AG20443 (cell line): ENCODE measurements at regions not wholly inside any gene's neighbourhood (a gene's known extent, or its start where the extent isn't known, plus 50 kb on each side); places are given as distances from the start of the nearest gene placed in this dataset.
"Not testable (repeated sequence)": the region's sequence is repeated elsewhere in the genome, so short reads cannot be mapped to it uniquely, and the experiment has no call there.

Experiments
- DNase-seq: peaks from one replicate; pipeline ENCODE4 v3.0.0; 2012; ENCODE audit warnings: low spot score, mixed read lengths

DNA sequence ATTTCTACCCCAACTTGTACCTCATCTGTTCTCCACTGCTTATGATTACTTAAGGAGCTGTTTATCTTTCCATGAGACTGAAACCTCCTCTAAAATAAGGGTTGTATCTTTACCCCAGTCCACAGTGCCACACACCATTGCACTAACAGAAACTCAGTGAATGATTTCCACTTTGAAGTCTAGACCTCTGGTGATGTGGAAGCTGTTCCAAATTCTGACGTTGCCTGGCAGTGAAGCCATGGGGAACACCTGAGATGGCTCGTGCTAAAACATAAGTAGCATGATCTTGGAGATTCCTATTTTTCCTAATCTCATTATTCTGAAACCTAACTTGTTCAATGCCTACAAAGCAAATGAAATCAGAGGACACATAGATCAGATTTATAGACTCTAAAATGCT is 583.2 kb downstream of the EBF1 start:
- no peak for DNase-seq

DNA sequence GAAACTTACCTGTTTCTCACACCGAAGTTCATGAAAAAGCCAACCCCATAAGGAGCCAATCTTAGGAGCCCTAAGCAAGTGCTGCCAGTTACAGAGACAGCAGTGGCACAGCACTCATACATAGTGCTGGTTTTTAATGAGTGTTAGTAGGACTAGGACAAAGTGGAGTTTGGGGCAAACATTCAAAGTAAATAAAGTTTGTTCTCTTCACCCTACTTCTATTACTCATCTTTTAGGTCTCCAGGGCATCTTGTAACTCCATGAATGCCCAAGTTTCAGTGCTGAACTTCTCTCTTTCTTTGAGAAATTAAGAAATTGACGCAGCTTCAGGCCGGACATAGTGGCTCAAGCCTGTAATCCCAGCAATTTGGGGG is 584.7 kb downstream of the EBF1 start:
- DNase-seq: no peak

DNA sequence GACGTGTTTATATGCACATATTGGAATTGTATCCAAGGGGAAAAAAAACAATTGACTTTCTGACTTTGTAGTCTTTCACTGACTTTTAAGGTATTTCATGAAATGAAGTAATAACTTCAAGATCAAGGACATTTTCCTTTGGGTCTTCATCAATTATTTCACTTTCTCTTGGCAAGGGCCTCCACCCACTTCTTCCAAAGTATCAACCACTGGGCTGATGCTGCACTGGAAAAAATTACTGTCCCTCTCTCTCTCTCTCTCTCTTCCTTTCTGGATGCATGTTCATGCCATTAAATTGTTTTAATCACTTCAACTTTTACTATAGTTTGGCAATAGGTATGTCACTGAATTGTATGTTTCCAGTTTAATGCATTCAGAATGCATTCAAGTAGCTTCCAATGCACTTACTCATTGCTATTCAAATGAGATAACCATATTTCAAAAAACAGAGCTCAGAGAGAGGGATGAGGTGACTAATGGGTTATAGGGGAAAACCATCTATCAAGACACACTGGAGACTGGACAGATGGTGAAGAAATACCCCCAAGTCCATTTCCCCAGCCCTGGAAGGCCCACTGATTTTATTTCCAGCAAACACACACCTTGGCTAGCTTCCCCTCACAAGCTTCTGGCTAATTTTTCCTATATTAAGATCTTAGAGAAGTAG is 585.3 kb downstream of the EBF1 start:
- DNase-seq: peak; percentile 46

DNA sequence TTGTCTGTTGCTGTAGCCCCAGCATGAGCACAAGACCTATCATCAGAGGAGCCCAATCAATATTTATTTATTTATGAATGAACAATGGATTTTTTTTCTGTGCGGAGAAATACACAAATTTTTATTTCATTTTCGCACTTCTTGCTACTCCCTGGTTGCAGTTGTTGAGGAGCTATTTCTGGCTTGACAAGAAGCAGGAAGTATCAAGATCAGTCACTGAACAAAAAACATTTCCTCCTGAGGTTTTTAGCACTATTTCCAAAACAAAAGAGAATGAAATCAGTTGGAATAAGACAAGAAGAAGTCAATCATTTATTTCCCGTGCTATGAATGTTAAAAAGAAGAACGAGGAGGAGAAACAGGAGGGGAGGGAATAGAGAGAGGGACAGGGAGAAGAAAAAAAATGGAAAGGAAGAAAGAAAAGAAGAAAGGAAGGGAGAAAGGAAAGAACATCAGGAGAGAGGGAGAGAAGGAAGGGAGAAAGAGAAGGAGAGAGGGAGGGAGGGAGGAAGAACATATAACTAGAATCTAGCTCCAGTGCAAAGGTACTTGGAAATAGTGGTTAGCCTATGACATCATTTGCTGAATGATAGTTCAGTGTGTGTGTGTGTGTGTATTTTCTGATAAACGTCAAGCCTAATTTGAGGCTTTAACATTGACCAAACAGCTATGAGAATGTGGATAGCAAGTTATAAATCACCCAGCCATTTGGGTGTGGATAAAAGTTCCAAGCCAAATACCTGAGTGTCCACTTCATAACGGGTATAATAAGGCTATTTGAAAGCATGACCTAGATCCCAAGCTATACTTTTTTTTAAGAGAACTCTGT is 586.0 kb downstream of the EBF1 start:
- no peak for DNase-seq

DNA sequence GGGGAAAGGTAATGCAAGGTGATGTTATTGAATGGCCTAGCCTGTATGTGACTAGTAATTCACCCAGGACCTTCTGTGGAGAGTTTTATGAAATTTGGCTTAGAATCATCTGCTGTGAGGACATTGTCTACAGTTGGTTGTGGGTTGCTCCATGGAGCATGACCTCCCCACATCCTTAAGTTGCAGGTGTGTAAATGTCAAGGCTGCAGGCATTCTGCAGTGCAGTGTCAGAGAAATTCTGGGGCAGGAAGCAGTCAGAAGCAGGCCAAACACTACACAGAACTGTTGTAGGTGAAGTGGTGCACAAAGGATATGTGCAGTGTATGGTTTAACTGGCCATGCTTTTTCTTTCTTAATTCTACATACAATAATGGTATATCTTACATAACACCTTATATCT is 588.3 kb downstream of the EBF1 start:
- no peak for DNase-seq

DNA sequence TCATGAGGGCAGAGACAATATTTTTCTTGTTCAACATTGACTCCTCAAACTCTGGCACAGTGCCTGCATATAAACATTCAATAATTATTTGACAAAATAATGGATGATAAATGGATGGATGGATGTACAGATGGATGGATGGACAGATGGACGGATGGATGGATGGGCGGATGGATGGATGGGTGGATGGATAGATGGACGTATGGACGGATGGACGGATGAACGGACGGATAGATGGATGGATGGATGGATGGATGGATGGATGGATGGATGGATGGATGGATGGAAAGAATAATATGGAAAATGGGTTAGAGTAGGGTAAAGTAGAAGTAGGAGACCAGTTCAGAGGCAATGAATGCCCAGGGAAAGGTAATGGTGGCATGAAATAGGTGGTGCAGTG is 589.2 kb downstream of the EBF1 start:
- DNase-seq: no peak

DNA sequence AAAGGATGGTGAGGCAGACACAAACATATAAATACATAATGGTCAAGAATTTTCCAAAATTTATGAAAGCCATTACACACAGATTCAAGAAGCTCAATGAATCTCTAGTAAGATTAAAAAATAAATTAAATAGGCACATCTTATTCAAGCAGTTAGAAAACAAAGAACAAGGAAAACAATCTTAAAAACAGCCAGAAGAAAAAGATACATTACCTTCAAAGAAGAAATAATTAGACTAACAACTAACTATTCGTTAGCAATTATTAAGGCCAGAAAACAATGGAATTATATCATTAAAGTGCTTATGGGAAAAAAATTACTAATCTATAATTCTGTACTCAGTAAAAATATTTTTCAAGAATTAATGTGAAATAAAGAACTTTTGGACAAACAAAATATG is 593.1 kb downstream of the EBF1 start:
- no peak for DNase-seq

DNA sequence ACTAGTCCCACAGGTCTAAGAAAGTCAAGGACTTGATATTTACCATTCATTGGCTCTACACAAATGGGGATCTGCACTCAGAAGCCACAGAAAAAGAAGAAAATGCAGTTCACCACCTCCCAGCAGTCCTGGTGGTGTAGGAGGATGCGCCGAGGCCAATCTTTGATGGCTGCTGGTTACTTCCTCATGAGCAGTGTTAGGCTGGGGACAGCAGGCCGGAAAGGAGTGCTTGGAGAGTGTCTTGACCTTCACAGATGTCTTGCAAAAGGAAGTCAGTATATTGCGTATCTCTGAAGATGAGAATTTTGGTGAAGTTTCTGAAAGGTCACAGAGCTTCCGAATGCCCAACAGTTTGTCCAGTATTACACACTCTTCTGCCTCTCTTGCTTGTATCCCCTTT is 597.0 kb downstream of the EBF1 start:
- no peak for DNase-seq

DNA sequence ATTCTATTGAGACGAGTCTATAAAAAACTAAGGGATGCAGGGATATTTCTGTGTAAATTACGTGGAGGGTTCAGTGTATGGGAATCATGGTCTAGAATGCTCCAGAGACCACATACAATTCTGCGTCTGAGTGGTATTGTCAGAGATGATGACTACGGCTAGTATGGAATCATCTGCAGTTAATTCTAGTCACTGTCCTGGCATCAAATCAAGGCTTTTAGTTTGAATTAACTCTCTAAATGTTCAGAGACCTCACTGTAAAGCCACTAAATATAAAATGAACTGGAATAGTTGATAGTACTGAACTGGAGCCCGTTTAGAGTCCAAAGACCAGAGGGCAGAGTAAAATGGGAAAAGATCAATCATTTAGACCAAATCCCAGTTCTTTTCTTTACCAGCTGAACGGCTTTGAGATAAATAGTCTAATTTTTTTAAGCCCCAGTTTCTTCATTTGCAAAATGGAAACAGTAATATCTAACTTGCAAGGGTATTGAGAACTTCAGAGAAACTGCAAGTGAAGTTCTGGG is 599.8 kb downstream of the EBF1 start:
- no peak for DNase-seq

DNA sequence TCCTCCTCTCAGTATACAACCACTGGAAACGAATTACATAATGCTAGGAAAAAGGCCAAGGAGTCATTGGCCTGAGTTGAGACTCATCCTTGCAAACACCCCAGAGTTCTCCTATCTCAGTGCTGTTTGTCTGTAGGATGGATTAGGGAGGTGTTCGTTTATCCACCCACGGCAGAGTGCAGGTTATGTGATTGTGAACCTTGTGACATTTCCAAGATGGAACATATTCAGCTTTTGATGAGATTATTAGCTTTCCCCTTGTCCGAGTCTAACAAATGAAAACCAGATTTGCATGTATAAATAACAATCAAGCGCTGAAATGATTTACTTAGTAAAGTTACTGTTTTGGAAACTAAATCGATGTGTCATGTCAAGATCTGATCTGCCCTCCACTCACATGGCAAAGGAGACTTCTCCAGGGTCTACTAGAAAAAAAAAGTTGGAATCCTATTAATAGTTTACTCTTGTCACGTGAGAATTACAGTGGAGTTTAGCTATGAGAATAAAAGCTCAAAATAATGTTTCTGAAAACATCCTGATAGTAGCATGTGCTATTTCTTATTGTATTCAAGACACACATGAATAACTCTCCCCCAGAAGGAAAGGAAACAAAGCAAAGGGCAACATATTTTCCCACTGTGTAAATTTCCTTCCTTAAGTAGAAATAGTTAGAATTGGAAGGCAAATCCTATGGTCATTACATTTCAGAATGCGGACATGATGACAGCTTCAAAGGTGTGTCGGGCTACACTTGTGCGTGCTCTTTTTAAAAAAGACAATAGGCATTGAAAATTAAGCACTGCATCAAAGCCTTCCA is 600.4 kb downstream of the EBF1 start:
- peak; percentile 50 for DNase-seq

DNA sequence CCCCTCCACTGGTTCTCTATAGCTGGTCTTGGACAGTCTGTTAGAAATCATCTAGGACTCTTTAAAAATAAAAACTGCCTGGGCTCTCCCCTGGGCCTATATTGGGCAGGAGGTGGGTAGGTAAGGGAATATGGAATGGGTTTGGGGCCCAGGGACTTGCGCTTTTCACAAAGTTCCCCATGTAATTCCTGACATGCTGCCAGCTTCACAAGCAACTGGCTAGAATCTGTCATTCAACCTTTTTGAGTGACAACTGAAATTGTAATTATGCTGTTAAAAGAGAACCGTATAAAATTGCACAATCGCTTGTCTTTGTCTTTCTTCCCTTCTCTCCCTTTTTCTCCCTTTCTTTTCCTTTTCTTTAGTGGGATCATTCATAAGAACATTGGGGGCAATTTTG is 603.1 kb downstream of the EBF1 start:
- DNase-seq: no peak

DNA sequence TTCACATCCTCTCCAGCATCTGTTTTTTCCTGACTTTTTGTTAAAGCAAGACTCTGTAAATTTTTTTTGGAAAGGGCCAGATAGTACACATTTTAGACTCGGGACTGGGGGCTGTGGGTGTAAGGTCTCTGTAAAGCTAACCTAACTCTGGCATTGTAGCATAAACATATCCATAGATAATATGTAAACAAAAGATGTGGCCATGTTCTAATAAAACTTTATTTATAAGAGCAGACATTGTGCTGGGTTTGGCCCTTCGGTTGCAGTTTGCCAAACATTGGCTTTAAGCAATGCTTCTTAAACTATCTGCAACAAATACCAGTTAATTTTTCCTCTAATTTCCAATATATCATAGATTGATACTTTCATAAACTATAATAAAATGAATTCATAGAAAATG is 605.2 kb downstream of the EBF1 start:
- no peak for DNase-seq

DNA sequence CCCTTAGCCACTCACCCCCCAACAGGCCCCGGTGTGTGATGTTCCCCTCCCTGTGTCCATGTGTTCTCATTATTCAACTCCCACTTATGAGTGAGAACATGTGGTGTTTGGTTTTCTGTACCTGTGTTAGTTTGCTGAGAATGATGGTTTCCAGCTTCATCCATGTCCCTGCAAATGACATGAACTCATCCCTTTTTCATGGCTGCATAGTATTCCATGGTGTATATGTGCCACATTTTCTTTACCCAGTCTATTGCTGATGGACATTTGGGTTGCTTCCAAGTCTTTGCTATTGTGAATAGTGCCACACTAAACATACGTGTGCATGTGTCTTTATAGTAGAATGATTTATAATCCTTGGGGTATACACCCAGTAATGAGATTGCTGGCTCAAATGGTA is 605.7 kb downstream of the EBF1 start:
- not testable (repeated sequence) for DNase-seq

DNA sequence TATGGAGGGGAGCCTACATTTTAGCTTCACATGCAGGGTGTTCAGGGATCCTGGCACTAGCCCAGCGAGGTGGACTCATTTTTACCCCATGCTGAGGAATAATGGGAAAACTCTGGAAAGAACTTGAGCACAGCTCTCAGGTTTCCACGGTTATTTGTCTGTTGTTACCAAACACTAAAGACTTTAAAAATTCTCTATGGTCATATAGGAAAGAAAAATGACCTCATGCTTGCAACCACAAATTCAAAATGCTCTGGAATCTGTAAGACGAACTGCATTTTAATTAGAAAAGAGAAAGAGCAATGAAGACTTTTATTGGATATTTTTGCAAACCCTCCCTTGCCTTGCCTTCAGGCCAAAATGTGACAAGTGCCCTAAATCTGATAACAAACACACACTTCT is 606.9 kb downstream of the EBF1 start:
- DNase-seq: no peak

DNA sequence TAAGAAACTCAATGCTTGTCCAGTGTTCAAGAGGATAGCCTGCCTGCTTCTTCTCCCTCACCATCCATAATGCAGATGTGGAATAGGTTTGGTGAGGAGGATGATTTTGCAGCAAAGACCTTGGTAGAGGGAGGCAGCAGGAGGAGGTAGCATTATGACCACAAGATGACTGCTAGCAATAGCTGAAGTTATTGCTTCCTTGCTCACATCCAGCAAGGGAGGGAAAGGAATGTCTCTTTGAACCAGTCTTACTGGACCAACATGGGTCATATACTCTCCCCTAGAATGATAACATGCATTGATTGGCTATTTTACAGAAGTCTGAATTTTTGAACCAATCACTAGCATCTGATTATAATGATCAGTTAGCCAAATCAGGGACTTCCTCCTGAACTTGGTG is 607.6 kb downstream of the EBF1 start:
- peak; percentile 22 for DNase-seq

DNA sequence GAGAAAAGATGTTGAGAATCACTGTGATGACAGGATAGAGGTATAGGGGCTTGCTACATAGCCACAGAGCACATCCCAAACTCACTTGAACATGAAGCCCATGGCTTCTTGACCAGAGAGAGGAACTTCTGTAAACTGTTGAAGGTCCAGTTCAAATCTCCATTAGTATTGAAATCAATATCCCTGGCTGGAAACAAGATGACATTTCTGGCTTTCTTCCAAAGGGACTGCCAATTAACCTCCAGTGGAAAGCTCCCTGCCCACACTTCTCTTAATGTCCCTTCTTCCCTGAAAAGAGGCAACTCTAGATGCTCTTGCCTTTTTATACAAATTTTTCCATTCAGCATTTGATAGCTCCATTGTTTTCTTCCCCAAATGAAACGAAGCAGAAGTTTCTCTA is 612.1 kb downstream of the EBF1 start:
- DNase-seq: no peak

DNA sequence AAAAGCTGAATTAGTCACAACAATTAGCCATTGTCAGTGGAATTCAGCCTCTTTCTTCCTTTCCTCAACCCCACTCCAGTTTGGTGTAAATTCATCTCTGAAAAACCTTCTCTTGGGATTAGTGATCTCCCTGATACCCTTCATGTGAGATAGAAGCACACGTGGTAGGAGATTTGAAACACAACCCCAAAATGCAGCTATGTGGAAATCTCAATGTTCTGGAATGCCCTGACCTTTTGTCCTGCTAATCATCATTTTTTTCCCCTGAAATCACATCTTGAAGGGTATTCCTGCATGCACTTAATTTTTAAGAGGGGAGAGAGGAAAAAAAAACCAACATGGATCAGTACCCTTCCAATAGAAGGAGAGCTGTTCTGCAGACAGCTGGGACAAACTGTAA is 612.6 kb downstream of the EBF1 start:
- no peak for DNase-seq

DNA sequence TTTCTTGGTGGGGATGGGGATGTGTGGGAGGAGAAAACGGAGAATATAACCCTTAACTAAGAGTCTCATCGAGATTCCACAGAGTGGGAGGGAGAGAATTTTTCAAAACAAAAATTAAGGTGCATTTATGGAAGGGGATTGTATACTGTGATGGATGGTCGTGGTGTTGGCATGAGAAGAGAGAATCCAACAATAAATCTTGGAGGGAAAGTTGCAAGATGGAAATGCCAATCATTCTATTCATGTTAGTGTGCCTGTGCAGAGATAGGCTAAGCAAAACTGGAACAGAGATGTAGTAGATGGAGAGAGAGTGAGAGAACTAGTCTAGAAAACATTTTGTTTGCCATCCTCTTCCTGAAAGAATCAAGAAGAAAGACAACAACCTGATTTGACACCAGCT is 613.1 kb downstream of the EBF1 start:
- DNase-seq: no peak

DNA sequence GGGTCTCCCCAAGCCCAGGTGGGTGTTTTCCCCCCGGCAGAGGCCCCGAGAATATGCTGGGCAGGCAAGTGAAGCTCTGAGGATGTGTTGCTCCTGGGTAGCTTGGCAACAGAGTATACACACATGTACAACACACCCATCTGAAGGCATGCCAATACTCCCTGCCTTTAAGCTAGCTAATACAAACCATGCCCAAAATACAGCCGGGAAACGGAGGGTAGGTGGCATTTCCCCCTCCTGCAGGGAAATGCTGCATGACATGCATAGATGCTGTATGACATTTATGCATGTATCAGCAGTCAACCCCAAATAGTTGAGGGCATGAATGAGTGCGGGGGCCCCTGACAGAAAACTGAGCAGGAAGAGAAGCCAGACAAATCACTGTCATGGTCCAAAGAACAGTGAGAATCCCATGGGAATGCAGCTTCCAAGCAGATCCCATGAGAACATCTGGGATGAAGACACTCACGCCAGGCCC is 614.1 kb downstream of the EBF1 start:
- peak; percentile 81 for DNase-seq

DNA sequence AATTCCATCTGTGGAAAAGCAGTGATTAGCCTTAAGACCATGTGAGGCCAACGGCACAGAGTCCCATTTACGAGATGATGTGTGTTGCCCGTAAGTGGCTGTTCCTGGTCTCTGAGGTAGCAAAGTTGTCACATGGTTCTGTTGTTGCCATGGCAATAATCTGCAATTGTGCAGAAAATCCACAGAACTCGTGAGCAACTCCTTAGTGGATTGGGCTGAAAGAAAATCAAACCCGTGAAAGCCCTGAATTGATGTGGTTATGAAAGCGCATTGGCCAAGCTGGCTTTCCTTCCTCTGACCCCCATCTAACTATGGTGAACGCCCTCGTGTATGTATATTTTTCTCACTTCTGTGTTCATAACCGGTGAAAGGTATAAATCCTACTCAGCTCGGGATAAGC is 614.7 kb downstream of the EBF1 start:
- DNase-seq: no peak

DNA sequence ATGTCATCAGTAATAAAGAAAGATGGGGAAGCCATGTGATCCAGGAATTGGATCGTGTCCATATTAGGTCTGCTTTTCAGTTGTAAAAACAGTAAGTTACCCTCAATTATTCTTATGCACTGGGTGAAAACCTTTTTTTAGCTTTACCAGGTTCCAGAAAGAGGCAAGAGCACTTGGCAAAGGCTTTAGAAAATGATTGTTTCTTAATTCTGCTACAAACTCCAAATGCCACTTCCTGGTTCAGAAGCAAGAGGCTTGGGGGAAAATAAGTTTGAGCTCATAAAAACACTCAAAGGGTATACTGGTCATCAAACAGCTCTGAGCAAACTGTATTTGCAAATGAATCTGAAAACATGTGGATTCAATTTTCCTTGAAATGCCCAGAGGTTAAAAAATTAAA is 615.6 kb downstream of the EBF1 start:
- peak; percentile 37 for DNase-seq

DNA sequence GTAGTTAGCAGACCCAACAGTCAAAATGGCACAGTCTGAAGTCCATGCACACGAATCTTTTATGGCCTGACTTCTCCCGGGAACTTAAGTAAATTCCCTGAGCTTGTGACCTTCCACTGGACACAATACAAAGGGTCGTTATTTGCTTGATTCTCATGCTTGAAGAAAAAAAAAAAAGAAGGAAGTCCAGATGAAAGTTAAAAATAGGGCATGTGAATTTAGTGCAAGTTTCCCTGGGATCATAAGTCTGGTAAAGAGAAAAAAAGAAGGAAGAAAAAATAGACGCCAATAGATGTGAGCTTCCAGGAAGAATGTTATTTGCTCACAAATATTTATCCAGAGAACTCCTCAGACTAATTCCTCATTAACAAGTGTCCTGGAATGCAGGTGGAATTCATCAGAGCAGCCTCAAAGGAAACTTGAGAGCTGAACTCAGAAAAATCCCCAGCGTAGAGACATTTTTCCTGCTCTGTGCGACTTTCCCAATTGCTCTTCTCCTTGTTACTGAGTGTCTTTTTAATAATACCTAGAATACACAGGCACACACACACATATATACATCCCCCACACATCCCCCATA is 616.3 kb downstream of the EBF1 start:
- no peak for DNase-seq
